Stimulated activated CD8-positive, alpha-beta memory T cell treated with anti-CD3 and anti-CD28 coated beads, Interleukin-4, amount 100 ng/mL, for 4 hours (primary cell): ENCODE measurements at regions not wholly inside any gene's neighbourhood (a gene's known extent, or its start where the extent isn't known, plus 50 kb on each side); places are given as distances from the start of the nearest gene placed in this dataset.
"Not testable (repeated sequence)": the region's sequence is repeated elsewhere in the genome, so short reads cannot be mapped to it uniquely, and the experiment has no call there.

Experiments used
- DNase-seq, 2 donors: peaks; one replicate each; pipeline ENCODE4 v3.0.0-alpha.2; 2020; ENCODE audit warnings: low read depth in 2 of 2, low spot score in 1 of 2

- no peak for DNase-seq
Observed at GRCh38 chr10:120047926-120048325, 155.4 kb downstream of the SEC23IP start.

- DNase-seq: no peak
Observed at GRCh38 chr10:120048391-120048790, 155.9 kb downstream of the SEC23IP start.

- no peak for DNase-seq
Observed at GRCh38 chr10:120051671-120052070, 159.1 kb downstream of the SEC23IP start.

GRCh38 chr10:120052964-120053702 is 160.6 kb downstream of the SEC23IP start:
- DNase-seq: no peak

- not testable (repeated sequence) for DNase-seq
Observed at GRCh38 chr10:120059790-120060189, 167.3 kb downstream of the SEC23IP start.

GRCh38 chr10:120067427-120067826 is 174.9 kb downstream of the SEC23IP start:
- no peak for DNase-seq

- DNase-seq: no peak
Observed at GRCh38 chr10:120069700-120070099, 177.2 kb downstream of the SEC23IP start.

- DNase-seq: no peak
Observed at GRCh38 chr10:120075349-120075748, 182.8 kb downstream of the SEC23IP start.

- DNase-seq: no peak
Observed at GRCh38 chr10:120076996-120077706, 184.6 kb downstream of the SEC23IP start.

GRCh38 chr10:120077707-120078492 is 185.4 kb downstream of the SEC23IP start:
- DNase-seq: no peak

- no peak for DNase-seq
Observed at GRCh38 chr10:120085096-120085796, 192.7 kb downstream of the SEC23IP start.

GRCh38 chr10:120086066-120086465 is 193.5 kb downstream of the SEC23IP start:
- no peak for DNase-seq

GRCh38 chr10:120087109-120087508 is 194.6 kb downstream of the SEC23IP start:
- DNase-seq: no peak

- no peak for DNase-seq
Observed at GRCh38 chr10:120095875-120096274, 203.3 kb downstream of the SEC23IP start.

- DNase-seq: no peak
Observed at GRCh38 chr10:120097766-120098165, 205.2 kb downstream of the SEC23IP start.

- DNase-seq: no peak
Observed at GRCh38 chr10:120098232-120098930, 205.9 kb downstream of the SEC23IP start.

- DNase-seq: no peak
Observed at GRCh38 chr10:120103738-120104560, 211.4 kb downstream of the SEC23IP start.

GRCh38 chr10:120105001-120105400 is 212.5 kb downstream of the SEC23IP start:
- no peak for DNase-seq

GRCh38 chr10:120105492-120105891 is 213.0 kb downstream of the SEC23IP start:
- DNase-seq: no peak

- DNase-seq: no peak
Observed at GRCh38 chr10:120108916-120109315, 216.4 kb downstream of the SEC23IP start.
